ENCODE measurements at regions not wholly inside any gene's neighbourhood (a gene's known extent, or its start where the extent isn't known, plus 50 kb on each side); places are given as distances from the start of the nearest gene placed in this dataset.

DNA sequence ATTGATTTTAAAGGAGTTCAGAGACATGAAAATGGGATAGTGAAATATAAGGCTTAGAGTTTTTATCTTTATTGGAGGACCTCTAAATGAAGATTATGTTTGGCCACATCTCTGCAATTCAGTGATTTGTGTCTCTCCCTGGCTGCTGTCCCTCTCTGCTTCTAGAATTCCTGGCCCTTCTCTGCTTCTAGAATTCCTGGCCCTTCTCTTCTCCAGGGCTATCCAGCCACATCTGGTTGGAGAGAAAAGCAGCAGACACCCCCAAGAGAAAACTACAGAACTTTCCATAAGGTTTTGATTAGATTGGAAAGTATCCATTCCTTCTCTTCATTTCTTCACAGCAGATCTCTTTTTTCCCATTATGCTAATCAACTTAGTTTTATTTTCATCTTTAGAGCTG is 135.5 kb downstream of the NPY start:
- no peak for TF ChIP-seq EP300 (IDR thresholded peaks at IDR 0.05; ENCODE audit: borderline replicate concordance)
- TF ChIP-seq TAF1 (IDR thresholded peaks at IDR 0.05; ENCODE audit: low read depth), result no peak
- no peak for TF ChIP-seq CEBPB (IDR thresholded peaks at IDR 0.05)
- TF ChIP-seq TEAD4 (IDR thresholded peaks at IDR 0.05), result no peak
- no peak for TF ChIP-seq MAX (IDR thresholded peaks at IDR 0.05)
- no peak for TF ChIP-seq NFIC (IDR thresholded peaks at IDR 0.05)
- TF ChIP-seq RAD21 (IDR thresholded peaks at IDR 0.05; ENCODE audit: low read depth), result no peak
- no peak for TF ChIP-seq CREB1 (IDR thresholded peaks at IDR 0.05; ENCODE audit: low read depth)
- TF ChIP-seq EGR1 (IDR thresholded peaks at IDR 0.05), result no peak
- no peak for TF ChIP-seq ZBTB7A (IDR thresholded peaks at IDR 0.05; ENCODE audit: low read depth)
- TF ChIP-seq, protein P1, sequence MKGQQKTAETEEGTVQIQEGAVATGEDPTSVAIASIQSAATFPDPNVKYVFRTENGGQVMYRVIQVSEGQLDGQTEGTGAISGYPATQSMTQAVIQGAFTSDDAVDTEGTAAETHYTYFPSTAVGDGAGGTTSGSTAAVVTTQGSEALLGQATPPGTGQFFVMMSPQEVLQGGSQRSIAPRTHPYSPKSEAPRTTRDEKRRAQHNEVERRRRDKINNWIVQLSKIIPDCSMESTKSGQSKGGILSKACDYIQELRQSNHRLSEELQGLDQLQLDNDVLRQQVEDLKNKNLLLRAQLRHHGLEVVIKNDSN (IDR thresholded peaks at IDR 0.05), result no peak
- no peak for TF ChIP-seq TCF12 (IDR thresholded peaks at IDR 0.05; ENCODE audit: low read depth)

Measured in Ishikawa (cell line).